Sigmoid colon (tissue), 4 donors: ENCODE measurements at regions not wholly inside any gene's neighbourhood (a gene's known extent, or its start where the extent isn't known, plus 50 kb on each side); places are given as distances from the start of the nearest gene placed in this dataset.

ENCODE experiments used
- EP300 ChIP-seq, 4 donors: sonication (generic); formaldehyde crosslinking; IDR thresholded peaks; one replicate each; pipeline ENCODE4 v1.6.1; 2017; ENCODE audit warnings: antibody characterized with exemption in 4 of 4
- POLR2AphosphoS5 ChIP-seq, 4 donors: sonication (generic); formaldehyde crosslinking; IDR thresholded peaks; one replicate each; pipeline ENCODE4 v1.6.1; 2017; ENCODE audit warnings: antibody characterized with exemption in 4 of 4

- TF ChIP-seq EP300 (IDR thresholded peaks at IDR 0.05) = no peak
- no peak for TF ChIP-seq POLR2AphosphoS5 (IDR thresholded peaks at IDR 0.05)
Observed at GRCh38 chr10:131778842-131779241, 122.0 kb upstream of the PPP2R2D start.
